Neural progenitor cell (in vitro differentiated cells): ENCODE measurements at regions not wholly inside any gene's neighbourhood (a gene's known extent, or its start where the extent isn't known, plus 50 kb on each side); places are given as distances from the start of the nearest gene placed in this dataset.

Experiments
- DNase-seq: peaks from one replicate; pipeline ENCODE4 v3.0.0-alpha.2; 2016; ENCODE audit warnings: low spot score
- H2AFZ ChIP-seq: fragments of 200-600 bp; sonication (generic); replicated peaks from 2 replicates; pipeline ENCODE4 v1.6.1; 2016; ENCODE audit warnings: antibody characterized with exemption
- H3F3A ChIP-seq: fragments of 200-600 bp; sonication (generic); 2 replicates; pipeline ENCODE4 v1.6.1; 2016; ENCODE audit warnings: antibody characterized with exemption, low read depth
- H3K27ac ChIP-seq: fragments of 200-600 bp; sonication (generic); 2 replicates; pipeline ENCODE4 v1.5.1; 2016; ENCODE audit warnings: mild to moderate bottlenecking
- H3K27me3 ChIP-seq: fragments of 200-600 bp; sonication (generic); 2 replicates; pipeline ENCODE4 v1.6.1; 2016; ENCODE audit warnings: mild to moderate bottlenecking, moderate library complexity
- H3K36me3 ChIP-seq: fragments of 200-600 bp; sonication (generic); 2 replicates; pipeline ENCODE4 v1.5.1; 2016
- H3K4me1 ChIP-seq: fragments of 200-600 bp; sonication (generic); 2 replicates; pipeline ENCODE4 v1.6.1; 2016; ENCODE audit warnings: mixed run types
- H3K4me2 ChIP-seq: fragments of 200-600 bp; sonication (generic); 2 replicates; pipeline ENCODE4 v1.6.1; 2016
- H3K4me3 ChIP-seq: fragments of 200-600 bp; sonication (generic); 2 replicates; pipeline ENCODE4 v1.5.1; 2016
- H3K79me2 ChIP-seq: fragments of 200-600 bp; sonication (generic); 2 replicates; pipeline ENCODE4 v1.6.1; 2016; ENCODE audit warnings: low read depth
- H3K9ac ChIP-seq: fragments of 200-600 bp; sonication (generic); 2 replicates; pipeline ENCODE4 v1.6.1; 2016
- H3K9me3 ChIP-seq: fragments of 200-600 bp; sonication (generic); 2 replicates; pipeline ENCODE4 v1.5.1; 2016; ENCODE audit warnings: low read depth
- H4K20me1 ChIP-seq: fragments of 200-600 bp; sonication (generic); 2 replicates; pipeline ENCODE4 v1.6.1; 2016; ENCODE audit warnings: low read depth
- H3K27ac Mint-ChIP-seq: 3 replicates; pipeline ENCODE4 v1.8.0; 2021; ENCODE audit warnings: mixed read lengths
- H3K27me3 Mint-ChIP-seq: 2 replicates; pipeline ENCODE4 v1.8.0; 2022; ENCODE audit warnings: low read depth, mild to moderate bottlenecking, inconsistent platforms, moderate library complexity, mixed read lengths; ENCODE audit not compliant: insufficient read depth
- H3K36me3 Mint-ChIP-seq: 3 replicates; pipeline ENCODE4 v1.8.0; 2021; ENCODE audit warnings: mixed read lengths
- H3K4me1 Mint-ChIP-seq: 3 replicates; pipeline ENCODE4 v1.8.0; 2021; ENCODE audit warnings: mixed read lengths
- H3K4me3 Mint-ChIP-seq: 3 replicates; pipeline ENCODE4 v1.8.0; 2021; ENCODE audit warnings: mild to moderate bottlenecking, moderate library complexity, mixed read lengths
- H3K9me3 Mint-ChIP-seq: 3 replicates; pipeline ENCODE4 v1.8.0; 2020; ENCODE audit warnings: mixed read lengths
- CTCF ChIP-seq: fragments of 200-600 bp; sonication (generic); IDR thresholded peaks from 2 replicates; pipeline ENCODE4 v1.5.1; 2017; ENCODE audit warnings: antibody characterized with exemption, mild to moderate bottlenecking
- EZH2 ChIP-seq: fragments of 200-600 bp; sonication (generic); IDR thresholded peaks from 2 replicates; pipeline ENCODE4 v1.6.1; 2017; ENCODE audit warnings: antibody characterized with exemption, mild to moderate bottlenecking, moderate library complexity
- EZH2phosphoT487 ChIP-seq: fragments of 200-600 bp; sonication (generic); IDR thresholded peaks from 2 replicates; pipeline ENCODE4 v1.6.1; 2017; ENCODE audit warnings: antibody characterized with exemption

GRCh38 chr17:13287226-13287625 lies 269.4 kb upstream of the ELAC2 start:
- peaks cover 3% of the 10 kb centered on the region for H3K4me1 ChIP-seq
- H4K20me1 ChIP-seq = no peaks in the 10 kb centered on the region
- H3K36me3 Mint-ChIP-seq = no peaks in the 10 kb centered on the region
- TF ChIP-seq CTCF (no peak), EZH2 (no peak), EZH2phosphoT487 (no peak)
- no peak overlapping the region for H3K4me2 ChIP-seq
- no peak for DNase-seq
- H3F3A ChIP-seq = no peaks in the 10 kb centered on the region
- H3K27ac ChIP-seq = no peak overlapping the region
- no peaks in the 10 kb centered on the region for H3K79me2 ChIP-seq
- no peaks in the 10 kb centered on the region for H3K27me3 Mint-ChIP-seq
- no peaks in the 10 kb centered on the region for H3K9me3 ChIP-seq
- no peak overlapping the region for H3K4me3 Mint-ChIP-seq
- H3K27me3 ChIP-seq = no peaks in the 10 kb centered on the region
- H3K4me1 Mint-ChIP-seq = peaks cover 3% of the 10 kb centered on the region
- no peak overlapping the region for H3K27ac Mint-ChIP-seq
- no peak overlapping the region for H3K9ac ChIP-seq
- H3K36me3 ChIP-seq = no peaks in the 10 kb centered on the region
- no peak overlapping the region for H3K4me3 ChIP-seq
- H2AFZ ChIP-seq = no peak overlapping the region
- H3K9me3 Mint-ChIP-seq = no peaks in the 10 kb centered on the region

GRCh38 chr17:13283606-13284005 lies 265.8 kb upstream of the ELAC2 start:
- Histone ChIP-seq H3F3A (no peaks in the 10 kb centered on the region), H3K79me2 (no peaks in the 10 kb centered on the region), H4K20me1 (no peaks in the 10 kb centered on the region), H3K9me3 (no peaks in the 10 kb centered on the region), H3K27me3 (no peaks in the 10 kb centered on the region), H3K9ac (no peak overlapping the region), H3K4me3 (no peak overlapping the region), H2AFZ (no peak overlapping the region), H3K4me1 (peaks cover 3% of the 10 kb centered on the region), H3K4me2 (no peak overlapping the region), H3K27ac (no peak overlapping the region), H3K36me3 (no peaks in the 10 kb centered on the region)
- Mint-ChIP-seq H3K36me3 (no peaks in the 10 kb centered on the region), H3K4me1 (peaks cover 3% of the 10 kb centered on the region), H3K27ac (no peak overlapping the region), H3K27me3 (no peaks in the 10 kb centered on the region), H3K9me3 (no peaks in the 10 kb centered on the region), H3K4me3 (no peak overlapping the region)
- no peak for TF ChIP-seq CTCF
- no peak for TF ChIP-seq EZH2phosphoT487
- no peak for TF ChIP-seq EZH2
- DNase-seq = peak; percentile 4

- Mint-ChIP-seq H3K9me3 (no peaks in the 10 kb centered on the region), H3K36me3 (no peaks in the 10 kb centered on the region), H3K27ac (no peak overlapping the region), H3K27me3 (peaks cover 5% of the 10 kb centered on the region), H3K4me1 (peaks cover 3% of the 10 kb centered on the region), H3K4me3 (no peak overlapping the region)
- Histone ChIP-seq H4K20me1 (no peaks in the 10 kb centered on the region), H3K9ac (no peak overlapping the region), H3K4me1 (peaks cover 3% of the 10 kb centered on the region), H3K36me3 (no peaks in the 10 kb centered on the region), H3K4me2 (no peak overlapping the region), H3K4me3 (no peak overlapping the region), H3K79me2 (no peaks in the 10 kb centered on the region), H3F3A (no peaks in the 10 kb centered on the region), H3K9me3 (no peaks in the 10 kb centered on the region), H3K27me3 (no peaks in the 10 kb centered on the region), H3K27ac (no peak overlapping the region), H2AFZ (no peak overlapping the region)
- TF ChIP-seq EZH2phosphoT487 = no peak
- no peak for TF ChIP-seq EZH2
- TF ChIP-seq CTCF = no peak
- DNase-seq = no peak
Observed at GRCh38 chr17:13281626-13282025, 263.8 kb upstream of the ELAC2 start.

GRCh38 chr17:13273806-13274205 lies 256.0 kb upstream of the ELAC2 start:
- Histone ChIP-seq H3K4me3 (no peak overlapping the region), H3K79me2 (no peaks in the 10 kb centered on the region), H3K27ac (no peak overlapping the region), H3K27me3 (no peaks in the 10 kb centered on the region), H3F3A (no peaks in the 10 kb centered on the region), H3K4me2 (no peak overlapping the region), H3K9me3 (no peaks in the 10 kb centered on the region), H3K4me1 (no peaks in the 10 kb centered on the region), H3K36me3 (no peaks in the 10 kb centered on the region), H2AFZ (no peak overlapping the region), H4K20me1 (no peaks in the 10 kb centered on the region), H3K9ac (no peak overlapping the region)
- Mint-ChIP-seq H3K27ac (no peak overlapping the region), H3K9me3 (no peaks in the 10 kb centered on the region), H3K4me3 (no peak overlapping the region), H3K27me3 (peaks cover 7% of the 10 kb centered on the region), H3K36me3 (no peaks in the 10 kb centered on the region), H3K4me1 (no peaks in the 10 kb centered on the region)
- DNase-seq = no peak
- no peak for TF ChIP-seq CTCF
- TF ChIP-seq EZH2phosphoT487 = no peak
- TF ChIP-seq EZH2 = no peak
